HG03139 (cell line): ENCODE measurements at regions not wholly inside any gene's neighbourhood (a gene's known extent, or its start where the extent isn't known, plus 50 kb on each side); places are given as distances from the start of the nearest gene placed in this dataset.
"Not testable (repeated sequence)": the region's sequence is repeated elsewhere in the genome, so short reads cannot be mapped to it uniquely, and the experiment has no call there.

Experiments used
- ATAC-seq: cut with Tn5 transposase; IDR thresholded peaks from one replicate; pipeline ENCODE4 v1.9.1; 2021; ENCODE audit not compliant: unreplicated experiment

DNA sequence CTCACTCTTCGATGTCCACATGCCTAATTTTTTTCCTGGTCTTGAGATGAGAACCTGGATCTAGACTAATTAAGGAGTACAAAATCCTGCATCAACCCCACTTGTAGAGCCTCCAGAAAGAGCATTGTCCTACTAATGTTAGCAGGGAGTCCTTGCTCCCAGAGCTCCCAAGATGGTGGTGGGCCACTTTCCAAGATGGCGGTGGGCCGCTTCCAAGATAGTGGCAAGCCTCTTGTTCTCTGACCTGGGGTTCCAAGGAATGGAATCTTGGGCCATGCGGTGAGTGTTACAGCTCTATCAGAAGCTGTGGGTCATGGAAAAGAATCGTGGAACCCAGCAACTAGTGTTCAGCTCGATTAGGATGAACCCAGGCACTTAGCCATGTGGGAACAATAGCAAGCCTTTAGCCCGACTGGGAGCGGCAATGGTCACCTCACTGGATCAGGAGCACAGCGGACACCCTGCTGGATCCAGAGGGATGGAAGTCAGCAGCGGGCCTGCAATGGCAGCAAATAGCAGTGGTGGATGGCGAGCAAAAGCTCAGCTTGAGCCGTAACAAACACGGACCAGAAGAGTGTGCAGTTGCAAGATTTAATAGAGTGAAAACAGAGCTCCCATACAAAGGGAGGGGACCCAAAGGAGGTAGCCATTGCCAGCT, 1997.5 kb upstream of the RAG2 start:
- ATAC-seq = not testable (repeated sequence)

DNA sequence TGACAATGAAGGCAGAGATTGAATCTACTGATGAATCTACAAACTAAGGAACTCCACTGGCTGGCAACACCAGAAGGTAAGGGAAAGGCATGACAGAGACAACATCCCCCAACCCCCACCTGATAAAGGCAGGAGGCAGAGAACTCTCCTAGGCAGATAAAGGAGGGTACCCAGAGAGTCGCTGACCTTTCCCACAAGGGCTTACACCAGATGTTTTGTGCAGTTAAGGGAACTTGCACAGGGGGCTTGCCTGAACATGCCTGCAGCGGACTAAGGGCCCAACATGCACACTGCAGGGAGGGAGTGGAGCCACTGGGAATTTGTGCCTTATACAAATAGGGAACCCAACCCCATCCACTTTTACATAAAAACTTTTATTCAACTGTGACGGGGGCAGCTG, 1996.9 kb upstream of the RAG2 start:
- no peak for ATAC-seq

DNA sequence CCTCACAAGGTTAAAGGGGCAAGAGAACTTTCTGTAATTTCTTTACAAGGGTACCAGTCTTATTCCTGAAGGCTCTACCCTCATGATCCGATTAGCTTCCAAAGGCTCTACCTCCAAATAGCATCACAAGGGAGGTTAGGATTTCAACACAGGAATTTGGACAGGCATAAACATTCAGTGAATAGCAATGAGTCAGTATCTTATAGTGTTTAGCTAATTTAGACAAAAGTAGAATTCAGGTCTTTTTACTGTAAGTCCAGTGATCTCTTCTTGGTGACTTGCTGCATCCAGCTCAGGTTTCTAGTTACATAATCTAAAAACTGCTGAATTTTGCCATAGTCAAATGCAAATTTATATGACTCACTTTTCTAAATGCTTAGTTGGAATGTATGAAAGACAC, 1995.6 kb upstream of the RAG2 start:
- ATAC-seq = no peak

DNA sequence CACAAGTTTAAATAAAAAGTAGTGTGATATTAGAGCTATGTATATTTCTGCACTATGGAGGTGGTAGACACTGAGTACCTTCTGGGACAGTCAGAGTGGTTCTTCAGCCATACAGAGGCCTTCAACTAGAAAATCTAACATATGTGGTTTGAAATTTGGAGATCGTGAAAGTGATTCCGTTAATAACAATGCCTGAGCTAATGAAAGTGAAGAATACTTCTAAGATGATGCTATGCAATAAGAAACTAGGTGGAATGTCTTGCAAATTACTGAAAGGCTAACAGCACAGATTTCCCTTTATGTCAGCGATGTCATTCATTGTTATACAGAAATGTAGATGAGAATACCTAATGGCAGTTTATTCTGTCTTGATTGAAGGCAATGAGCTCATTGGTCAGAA, 1984.7 kb upstream of the RAG2 start:
- no peak for ATAC-seq

DNA sequence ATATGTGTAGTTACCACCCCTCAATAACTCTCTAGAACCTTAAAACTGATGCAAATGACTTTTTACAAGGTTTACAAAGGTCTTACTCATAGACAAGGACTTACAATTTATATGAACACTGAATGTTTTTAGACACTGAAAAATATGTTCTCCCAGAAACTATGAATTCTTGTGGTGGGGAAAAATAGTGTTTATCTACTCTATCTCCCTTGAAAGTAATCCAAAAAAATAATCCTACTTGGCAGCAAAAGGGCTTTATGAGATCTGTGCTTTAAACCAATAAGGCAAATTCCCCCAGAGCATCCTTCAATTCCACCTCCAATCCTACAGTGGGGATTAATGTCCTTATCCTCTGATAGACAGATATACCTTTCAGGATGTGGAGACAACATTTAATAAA, 1984.1 kb upstream of the RAG2 start:
- ATAC-seq = no peak

DNA sequence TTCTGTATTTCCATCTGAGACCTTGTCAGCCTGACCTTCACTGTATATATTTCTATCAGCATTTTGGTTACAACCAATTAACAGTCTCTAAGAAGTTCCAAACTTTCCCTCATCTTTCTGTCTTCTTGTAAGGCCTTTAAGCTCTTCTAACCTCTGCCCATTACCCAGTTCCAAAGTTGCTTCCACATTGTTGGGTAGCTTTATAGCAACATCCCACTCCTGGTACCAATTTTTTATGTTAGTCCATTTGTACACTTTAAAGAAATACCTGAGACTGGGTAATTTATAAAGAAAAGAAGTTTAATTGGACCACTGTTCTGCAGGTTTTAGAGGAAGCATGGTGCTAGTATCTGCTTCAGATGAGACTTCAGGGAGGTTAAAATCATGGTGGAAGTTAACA, 1979.7 kb upstream of the RAG2 start:
- ATAC-seq = no peak

DNA sequence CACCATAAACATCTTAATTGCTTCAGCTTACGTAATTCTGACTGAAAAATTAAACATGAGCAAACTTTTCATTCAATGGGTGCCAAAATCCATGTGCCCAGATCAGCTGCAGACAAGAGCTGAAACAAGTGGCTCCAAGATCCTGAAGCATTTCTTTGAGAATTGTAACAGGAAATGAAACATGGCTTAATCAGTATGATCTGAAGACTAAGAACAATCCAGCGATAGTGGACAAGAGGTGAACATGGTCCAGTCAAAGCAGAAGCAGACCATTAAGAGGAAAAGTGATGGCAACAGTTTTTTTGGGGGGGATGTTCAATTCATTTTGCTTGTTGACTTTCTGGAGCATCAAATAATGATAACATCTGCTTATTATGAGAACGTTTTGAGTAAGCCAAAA, 1964.5 kb upstream of the RAG2 start:
- no peak for ATAC-seq

DNA sequence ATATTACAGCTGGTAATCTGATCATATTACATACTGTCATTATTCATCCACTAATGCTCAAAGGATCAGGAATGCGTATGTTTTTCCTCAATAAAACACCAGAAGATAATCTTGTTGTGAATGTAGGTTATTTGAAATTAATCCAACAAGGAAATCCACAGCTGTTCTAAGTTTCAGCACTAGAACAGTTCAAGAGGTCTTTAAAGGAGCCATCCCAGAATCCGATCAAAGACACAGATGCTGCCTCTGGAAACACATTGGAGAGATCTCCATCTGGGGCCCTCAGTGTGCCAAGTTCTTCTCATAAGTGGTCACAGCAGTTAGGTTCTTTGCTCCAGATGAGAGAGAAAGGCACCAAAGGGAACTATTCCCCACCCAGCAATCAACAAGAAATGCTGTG, 1955.1 kb upstream of the RAG2 start:
- ATAC-seq = no peak

DNA sequence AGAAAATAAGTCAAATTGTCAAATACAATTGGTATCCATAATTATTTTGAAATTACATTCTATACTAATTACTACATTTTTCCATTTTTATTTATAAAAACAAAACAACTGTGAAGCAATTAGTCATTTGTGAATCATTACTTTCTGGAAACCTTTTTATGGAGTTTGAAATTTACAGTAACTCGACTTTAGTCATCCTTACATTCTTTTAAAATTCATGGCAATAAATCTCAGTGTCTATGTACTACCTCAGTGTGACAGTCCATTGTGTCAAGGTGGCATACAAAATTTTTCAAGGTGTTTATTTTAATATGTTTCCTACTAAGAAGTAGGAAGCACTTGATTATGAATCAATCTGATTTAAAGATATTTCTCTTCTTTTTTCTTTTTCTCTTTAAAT, 1949.4 kb upstream of the RAG2 start:
- no peak for ATAC-seq

DNA sequence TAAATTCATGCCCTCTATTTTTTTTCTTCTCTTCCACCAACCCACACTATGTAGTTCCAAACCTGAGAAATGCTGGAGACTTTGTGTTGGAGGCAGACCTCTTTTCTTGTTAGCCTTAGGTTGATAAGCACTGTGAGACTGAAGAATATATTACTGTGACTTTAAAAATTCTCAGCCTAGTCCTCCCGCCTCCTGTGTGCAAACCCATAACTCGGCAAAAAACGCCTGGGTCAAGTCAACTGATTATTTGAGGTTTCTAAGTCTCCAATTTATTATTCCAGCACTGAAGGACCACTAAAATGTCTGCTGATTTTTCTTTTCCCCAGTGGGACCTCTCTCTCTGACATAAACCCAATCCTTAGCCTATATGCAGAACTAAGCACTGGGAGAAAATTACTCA, 1946.0 kb upstream of the RAG2 start:
- ATAC-seq = no peak

DNA sequence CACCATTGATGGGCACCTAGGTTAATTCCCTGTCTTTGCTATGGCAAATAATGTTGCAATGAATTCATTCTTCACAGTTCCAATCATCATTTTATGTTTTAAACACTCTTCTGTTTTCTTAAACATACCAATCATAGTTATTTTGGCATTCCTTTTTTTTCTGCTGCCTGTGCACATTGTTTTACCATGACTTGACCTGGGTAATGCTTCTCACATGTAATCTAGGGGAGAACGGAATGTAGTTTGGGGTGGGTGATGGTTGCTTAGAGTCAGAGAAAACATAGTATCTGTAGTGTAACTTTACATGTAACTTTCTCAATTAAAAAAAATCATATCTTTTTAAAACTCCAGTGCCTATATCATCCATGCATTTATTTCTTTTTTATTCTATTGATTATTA, 1945.3 kb upstream of the RAG2 start:
- no peak for ATAC-seq

DNA sequence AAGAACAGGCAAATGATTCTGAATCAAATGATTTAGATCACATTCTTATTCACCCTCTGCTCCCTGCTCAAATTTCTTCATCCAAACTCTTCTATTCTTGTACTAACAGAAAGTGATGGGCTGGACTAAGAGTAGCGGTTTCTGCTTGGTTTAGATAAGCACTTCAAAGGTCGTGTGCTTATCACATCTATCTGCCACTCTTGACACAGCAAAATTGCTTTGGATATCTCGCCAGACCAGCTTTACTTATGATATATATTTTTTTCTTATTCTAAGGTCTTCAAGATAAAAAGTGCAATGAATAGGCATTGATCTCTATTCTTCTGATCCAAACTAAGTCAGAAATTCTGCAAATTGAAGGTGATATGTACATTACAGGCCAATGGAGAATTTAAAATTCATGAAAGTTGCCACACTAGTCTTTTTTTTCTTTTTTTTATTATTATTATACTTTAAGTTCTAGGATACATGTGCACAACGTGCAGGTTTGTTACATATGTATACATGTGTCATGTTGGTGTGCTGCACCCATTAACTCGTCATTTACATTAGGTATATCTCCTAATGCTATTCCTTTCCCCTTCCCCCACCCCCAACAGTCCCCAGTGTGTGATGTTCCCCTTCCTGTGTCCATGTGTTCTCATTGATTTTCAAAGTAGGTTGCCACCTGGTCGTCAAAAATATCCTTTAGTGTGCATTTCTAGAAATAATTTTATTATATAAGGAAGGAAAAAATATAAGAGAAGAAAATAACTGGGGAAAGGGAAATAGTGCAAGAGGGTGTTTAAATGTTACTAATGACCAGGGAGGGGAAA, 1941.0 kb upstream of the RAG2 start:
- no peak for ATAC-seq

DNA sequence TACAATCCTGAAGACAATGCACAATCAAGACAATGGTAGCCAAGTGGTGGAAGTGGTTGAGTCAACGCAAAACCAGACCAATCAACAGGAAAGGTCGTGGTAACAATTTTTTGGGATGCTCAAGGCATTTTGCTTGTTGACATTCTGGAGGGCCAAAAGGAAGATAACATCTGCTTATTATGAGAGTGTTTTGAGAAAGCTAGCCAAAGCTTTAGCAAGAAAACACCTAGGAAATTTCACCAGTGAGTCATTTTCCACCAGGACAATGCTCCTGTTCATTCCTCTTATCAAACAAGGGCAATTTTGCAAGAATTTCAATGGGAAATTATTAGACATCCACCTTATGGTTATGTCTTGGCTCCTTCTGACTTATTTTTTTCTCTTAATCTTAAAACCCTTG, 1932.2 kb upstream of the RAG2 start:
- no peak for ATAC-seq

DNA sequence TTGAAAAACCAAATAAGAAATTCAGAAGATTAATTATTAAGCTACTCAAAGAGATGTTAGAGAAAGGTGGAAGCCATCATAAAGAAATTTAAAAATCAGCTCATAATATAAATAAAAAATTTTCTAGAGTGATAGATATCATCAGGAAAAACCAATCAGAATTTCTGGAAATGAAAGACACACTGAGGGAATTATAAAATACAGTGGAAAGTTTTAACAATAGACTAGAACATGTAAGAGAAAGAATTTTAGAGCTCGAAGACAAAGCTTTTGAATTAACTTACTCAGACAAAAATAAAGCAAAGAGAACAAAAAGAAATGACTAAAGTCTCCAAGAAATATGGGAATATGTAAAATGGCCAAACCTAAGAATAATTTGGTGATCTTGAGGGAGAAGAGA, 1926.9 kb upstream of the RAG2 start:
- no peak for ATAC-seq

DNA sequence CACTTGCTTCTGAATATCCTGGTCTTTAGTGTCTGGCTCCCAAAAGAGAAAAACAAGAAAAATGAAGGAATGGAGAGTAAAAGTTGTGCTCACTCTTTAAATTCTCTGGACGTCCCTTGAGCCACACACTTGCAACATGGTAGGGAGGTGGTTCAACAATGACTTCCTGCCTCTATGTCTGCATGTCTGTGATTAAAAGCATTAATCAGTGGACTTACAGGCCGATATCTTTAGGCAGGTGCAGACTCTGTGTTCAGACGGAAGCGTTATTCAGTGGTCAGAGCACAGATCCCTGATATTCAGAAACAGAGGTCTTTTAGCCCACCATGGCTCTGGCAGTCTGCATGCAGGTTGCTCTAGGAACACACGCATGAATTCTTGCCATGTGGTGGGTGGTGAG, 1920.0 kb upstream of the RAG2 start:
- ATAC-seq = no peak

DNA sequence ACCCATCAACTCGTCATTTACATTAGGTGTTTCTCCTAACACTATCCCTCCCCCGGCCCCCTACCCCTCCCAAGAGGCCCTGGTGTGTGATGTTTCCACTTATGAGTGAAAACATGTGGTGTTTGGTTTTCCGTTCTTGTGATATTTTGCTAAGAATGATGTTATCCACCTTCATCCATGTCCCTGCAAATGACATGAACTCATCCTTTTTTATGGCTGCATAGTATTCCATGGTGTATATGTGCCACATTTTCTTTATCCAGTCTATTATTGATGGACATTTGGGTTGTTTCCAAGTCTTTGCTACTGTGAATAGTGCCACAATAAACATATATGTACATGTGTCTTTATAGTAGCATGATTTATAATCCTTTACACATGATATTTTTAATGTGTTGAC, 1914.8 kb upstream of the RAG2 start:
- not testable (repeated sequence) for ATAC-seq

DNA sequence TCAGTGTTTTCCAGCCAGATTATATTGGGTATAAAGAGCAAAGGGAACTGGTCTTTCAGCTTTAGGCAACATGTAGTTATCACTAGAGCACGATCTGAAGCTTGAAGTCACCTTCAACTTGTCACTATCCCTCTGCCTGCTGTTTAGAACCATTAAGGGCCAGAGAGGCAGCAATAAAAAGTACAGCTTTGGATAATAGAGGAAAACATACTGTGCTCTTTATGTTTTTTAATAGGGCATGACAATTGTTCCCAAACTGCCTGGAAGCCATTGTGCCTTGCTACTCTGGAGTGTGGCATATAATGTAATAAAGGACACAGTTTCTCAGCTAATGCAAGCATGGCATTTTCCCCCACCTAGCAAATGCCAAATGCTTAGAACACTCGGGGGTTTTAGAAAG, 1912.0 kb upstream of the RAG2 start:
- no peak for ATAC-seq

DNA sequence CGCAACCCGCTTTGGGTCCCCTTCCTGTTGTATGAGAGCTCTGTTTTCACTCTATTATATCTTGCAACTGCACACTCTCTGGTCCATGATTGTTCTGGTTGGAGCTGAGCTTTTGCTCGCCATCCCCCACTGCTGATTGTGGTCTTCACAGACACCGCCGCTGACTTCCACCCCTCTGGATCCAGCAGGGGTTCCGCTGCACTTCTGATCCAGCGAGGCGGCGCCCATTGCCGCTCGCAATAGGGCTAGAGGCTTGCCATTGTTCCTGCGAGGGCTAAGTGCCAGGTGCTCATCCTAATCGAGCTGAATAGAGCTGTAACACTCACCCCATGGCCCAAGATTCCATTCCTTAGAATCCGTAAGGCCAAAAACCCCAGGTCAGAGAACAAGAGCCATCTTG, 1905.8 kb upstream of the RAG2 start:
- no peak for ATAC-seq

DNA sequence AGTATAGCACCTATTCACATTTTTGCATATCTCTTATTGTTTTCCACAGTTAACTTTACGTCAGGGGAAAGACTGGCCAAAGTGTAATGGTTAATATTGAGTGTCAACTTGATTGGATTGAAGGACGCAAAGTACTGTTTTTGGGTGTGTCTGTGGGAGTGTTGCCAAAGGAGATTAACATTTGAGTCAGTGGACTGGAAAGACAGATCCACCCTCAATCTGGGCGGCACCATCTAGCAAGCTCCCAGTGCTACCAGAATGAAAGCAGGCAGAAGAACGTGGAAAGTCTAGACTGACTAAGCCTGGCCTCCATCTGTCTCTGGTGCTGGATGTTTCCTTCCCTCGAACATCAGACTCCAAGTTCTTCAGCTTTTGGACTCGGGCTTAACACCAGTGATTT, 1900.7 kb upstream of the RAG2 start:
- ATAC-seq = no peak

DNA sequence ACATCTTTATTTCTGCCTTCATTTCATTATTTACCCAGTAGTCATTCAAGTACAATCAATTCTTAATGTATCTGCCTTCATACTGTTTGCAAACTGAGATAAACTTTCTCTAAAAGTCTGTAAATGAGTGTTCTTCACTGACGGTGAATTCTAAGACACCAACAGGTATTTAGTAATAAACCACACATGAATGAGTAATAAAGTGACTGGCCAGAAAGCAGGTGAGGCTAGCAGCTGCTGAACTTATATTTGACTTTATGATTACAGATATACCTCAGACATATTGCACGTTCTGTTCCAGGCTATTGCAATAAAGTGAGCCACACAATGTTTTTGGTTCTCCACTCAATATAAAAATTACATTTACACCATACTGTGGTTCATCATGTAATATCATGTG, 1894.0 kb upstream of the RAG2 start:
- no peak for ATAC-seq

DNA sequence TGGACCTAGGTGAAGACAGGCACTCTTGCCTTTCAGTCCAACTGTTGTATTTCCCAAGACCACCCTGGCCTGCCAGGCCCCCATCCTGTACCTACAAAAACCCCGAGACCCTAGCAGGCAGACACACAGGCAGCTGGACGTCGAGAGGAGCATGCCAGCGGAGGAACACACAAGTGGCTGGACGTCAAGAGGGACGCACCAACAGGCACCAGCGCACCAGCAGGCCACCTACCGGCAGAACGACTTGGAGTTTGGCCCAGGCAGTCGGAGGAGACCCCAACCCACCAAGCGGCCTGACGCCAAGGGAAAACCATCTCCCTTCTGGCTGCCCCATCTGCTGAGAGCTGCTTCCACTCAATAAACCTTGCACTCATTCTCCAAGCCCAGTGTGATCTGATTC, 1883.4 kb upstream of the RAG2 start:
- ATAC-seq = no peak

DNA sequence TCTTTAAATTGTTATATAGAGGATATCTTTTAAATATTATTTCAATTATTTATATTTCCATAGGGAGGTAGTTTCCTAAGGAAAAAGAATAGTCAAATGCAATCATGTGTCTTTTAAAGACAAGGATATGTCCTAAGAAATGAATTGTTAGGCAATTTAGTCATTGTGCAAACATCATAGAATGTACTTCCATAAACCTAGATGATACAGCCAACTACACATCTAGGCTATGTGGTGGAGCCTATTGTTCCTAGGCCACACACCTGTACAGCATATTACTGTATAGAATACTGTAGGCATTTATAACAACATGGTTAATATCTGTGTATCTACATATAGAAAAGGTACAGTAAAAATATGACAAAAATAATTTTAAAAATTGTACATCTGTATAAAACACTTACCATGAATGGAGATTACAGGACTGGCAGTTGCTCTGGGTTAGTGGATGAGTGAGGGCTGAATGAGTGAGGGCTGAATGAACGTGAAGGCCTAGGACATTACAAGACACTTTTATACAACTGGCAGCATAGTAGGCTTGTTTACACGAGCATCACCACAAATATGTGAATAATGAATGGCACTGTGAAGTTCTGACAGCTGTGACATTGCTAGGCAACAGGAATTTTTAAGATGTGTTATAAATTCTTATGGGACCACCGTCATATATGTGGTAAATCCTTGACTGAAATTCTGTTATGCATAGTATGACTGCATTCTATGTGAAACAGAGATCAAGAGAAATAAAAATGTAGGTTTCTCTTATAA, 1879.0 kb upstream of the RAG2 start:
- no peak for ATAC-seq
